CD4-positive, alpha-beta T cell treated with Interleukin-15 for 4 hours (primary cell): ENCODE measurements at regions not wholly inside any gene's neighbourhood (a gene's known extent, or its start where the extent isn't known, plus 50 kb on each side); places are given as distances from the start of the nearest gene placed in this dataset.
"Not testable (repeated sequence)": the region's sequence is repeated elsewhere in the genome, so short reads cannot be mapped to it uniquely, and the experiment has no call there.

Experiments used
- DNase-seq: peaks from one replicate; pipeline ENCODE4 v3.0.0-alpha.2; 2020; ENCODE audit warnings: low spot score

DNA sequence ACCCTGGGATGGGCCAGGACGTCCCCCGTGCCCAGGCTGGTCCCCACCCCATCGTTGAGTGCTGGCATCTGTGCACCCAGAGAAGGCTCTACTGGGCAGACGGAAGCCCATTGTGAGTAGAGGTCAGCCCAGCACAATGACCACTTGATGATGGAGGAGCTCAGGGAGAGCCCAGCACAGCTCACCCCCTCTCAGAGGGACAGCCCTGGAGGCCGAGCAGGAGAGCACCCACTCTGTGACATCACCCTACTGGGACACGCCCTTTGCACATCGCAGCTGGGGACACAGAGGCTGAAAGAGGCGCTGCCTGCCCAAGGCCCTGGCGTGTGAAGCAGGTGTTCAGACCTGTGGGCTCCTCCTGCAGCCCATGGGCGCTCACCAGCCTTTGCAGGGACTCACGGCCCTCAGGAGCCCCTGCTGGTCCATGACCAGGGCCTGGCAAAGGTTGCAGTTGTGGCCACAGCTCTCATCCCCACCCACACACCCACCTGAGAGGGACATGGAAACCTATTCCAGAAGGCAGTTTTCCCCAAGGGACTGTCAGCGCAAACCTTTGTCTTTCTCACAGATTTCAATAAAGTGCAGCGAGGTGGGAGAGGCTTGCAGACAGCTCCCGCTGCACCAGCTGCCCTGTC lies 67.2 kb upstream of the PPP2R2D start:
- no peak for DNase-seq

DNA sequence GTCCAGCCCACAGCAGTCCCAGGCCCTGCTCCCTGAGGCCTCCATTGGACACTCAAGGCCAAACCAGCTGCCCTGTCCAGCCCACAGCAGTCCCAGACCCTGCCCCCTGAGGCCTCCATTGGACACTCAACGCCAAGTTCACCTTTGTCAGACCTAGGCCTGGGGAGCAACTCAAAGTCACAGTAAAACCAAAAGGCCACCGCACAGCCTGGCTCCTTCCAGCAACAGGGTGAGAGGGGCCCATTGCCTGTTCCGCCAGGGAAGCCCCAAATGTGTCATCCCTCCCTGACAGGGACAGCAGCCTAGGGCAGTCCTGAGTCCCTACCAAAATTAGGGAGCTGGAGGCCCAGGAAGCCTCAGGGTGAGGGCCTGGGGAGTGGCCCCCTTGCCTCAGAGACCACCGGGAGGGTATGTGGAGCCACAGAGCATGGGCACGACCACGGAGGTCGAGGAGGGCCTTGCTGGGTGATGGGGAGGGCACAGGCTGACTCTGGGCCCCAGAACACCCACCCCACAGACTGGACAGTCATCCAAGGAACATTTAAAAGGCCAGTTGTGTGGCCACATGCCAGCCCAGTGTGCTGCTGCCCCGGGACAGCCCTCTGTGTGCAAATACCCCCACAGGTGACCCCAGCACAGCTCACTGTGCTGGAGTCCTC lies 66.5 kb upstream of the PPP2R2D start:
- DNase-seq, result no peak

DNA sequence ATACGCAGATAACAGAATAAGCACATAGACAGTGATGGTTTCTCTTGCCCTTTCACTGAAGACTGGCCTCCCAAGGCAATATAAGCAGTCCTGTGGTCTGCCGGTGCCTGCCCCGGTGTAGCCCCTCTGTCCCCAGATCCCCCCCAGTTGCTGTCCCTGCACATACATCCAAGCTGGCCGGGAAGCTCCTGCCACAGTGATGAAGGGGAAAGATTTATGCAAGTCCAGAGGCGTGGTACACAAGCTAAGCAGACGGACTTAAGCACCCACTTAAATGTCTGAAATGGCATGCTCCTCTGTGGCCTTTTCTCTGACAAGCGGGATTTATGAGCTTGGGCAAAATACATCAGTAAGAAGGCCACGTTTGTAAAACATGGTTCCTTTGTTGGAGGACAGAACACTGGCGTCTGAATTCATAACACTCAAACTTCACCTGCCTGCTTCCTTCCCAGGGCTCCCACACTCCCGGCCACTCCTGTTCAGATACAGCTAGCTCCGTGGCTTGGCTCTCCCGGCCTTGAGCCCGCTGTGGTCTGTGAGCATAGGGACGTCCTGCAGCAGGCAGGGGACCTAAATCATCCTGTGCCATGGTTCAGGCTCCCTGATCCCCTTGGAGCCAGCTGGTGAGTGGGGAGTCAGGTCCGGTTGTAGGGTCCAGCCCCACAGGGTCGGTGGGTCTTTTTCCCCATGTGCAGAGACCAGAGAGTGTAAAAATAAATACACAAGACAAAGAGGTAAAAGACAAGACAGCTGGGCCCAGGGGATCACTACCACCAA lies 61.7 kb upstream of the PPP2R2D start:
- no peak for DNase-seq

DNA sequence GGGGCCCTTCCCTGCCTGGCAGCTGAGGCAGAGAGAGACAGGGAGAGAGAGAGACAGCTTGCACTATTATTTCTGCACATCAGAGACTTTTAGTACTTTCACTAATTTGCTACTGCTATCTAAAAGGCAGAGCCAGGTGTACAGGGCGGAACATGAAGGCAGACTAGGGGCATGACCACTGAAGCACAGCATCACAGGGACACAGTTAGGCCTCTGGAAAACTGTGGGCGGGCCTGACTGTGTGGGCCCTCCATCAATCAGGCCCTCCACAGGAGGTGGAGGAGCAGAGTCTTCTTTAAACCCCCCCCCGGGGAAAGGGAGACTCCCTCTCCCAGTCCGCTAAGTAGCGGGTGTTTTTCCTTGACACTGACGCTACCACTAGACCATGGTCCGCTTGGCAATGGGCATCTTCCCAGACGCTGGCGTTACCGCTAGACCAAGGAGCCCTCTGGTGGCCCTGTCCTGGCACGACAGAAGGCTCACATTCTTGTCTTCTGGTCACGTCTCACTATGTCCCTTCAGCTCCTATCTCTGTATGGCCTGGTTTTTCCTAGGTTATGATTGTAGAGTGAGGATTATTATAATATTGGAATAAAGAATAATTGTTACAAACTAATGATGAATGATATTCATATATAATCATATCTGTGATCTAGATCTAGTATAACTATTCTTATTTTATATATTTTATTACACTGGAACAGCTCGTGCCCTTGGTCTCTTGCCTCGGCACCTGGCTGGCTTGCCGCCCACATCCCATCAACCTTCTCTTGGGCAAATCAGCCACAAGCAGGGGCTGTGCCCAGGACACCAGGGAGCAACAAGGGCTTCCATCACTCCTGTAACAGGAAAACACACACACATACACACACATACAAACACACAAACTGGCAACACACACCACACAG lies 60.7 kb upstream of the PPP2R2D start:
- DNase-seq, result not testable (repeated sequence)

DNA sequence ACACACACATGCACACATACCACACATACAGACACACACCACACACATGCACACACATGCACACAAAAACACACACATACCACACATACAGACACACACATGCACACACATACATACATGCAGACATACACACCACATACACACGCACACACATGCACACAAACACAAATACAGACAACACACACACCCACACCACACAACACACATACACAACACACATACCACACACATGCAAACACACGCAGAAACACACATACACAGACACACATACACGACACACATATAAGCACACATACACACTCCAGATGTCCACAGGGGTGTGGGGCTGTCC lies 60.1 kb upstream of the PPP2R2D start:
- DNase-seq, result no peak

DNA sequence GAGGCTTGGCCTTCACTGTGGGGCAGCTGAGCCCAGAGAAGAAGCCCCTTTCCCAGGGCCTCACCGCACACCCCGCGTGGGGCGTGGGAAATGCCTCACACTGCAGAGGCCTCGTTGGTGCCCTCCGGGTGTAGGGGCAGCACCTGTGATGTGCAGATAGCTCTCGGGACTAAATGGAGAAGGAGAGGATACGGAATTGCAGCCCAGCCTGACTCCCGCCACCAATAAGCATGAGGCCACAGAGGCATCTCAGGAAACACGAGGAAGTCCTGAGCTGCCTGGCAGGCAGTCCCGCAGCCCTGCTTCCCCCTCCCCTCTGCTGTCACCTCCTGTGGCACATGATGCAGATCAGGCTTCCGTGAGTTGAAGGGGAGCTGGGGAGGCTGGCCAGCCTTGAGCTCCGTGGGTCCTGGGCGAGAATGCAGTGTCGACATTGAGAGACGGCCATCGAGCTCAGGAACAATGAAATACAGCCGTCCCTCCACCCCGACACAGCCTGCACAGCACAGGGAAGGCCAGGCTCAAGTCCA lies 59.6 kb upstream of the PPP2R2D start:
- no peak for DNase-seq

DNA sequence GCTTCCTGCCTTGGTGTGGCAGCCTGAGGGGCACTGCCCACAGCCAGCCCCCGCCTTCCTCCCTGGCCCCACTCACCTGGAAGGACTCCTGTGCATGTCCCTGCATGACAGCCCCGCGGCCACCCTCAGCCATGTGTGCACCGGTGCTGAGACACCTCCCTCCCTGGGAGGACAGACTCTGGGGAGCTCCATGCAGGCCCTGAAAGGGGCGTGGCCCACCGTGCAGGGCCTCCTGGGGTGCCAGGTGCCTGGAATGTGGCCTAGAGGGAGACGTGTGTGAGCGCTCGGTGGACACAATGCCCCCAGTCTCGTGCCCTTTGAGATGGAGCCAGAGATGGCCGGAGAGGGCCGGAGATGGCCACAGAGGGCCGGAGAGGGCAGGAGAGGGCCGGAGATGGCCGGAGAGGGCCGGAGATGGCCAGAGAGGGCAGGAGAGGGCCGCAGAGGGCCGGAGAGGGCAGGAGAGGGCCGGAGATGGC lies 59.1 kb upstream of the PPP2R2D start:
- DNase-seq, result no peak

DNA sequence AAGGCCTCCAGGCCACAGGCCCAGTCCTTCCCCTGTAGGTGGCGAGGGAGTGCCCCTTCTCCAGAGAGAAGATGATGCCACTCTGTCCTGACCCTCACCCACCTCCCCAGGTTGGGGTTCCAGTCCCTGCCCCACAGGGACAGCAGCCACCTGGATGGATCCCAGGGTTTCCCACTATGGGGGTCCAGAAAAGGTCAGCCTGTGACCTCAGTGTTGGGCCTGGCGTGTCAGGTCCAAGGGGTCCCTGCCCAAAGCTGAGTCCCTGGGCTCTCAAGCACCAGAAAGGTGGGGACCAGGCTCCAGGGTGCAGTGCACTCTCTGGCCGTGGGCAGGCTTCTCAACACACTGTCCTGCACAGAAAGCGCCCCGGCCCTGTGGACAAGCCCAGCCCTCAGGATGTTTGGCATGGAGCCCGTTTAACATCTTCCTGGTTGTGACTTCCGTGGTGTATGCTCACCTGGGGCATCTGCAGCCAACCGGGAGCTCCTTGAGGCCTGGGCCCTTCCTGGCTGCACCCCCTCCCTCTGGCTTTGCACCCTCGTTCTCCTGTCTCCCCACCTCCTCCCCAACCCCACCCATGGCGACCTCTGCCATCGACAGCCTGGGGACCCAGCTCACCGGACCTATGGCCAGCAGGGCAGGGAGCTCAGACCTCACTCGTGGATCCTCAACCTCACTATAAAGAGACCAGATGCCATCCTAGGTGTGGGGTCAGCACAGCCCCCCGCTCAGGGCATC lies 58.3 kb upstream of the PPP2R2D start:
- DNase-seq, result no peak

DNA sequence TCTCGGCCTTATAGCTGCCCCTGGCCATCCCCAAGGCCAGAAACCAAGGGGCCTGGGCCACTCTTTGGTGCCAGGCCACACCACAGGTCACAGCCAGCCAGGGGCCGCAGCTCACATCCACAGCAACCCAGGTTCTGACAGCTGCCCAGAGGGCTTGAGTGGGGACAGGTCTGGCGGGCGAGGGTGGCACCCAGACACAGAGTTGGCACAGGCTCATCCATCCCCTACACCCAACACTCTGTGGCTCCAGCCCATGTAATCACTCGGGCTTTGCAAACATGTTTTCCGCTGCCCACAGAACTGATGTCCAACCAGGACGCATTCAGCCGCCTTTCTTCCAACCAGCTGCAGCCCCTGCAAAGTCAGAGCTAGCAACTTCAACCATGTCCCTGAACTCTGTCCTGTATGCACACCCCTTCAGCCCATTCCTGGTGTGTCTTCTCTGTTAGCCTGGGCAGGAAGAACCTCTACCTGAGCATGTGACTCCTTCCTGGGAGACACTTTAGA lies 57.7 kb upstream of the PPP2R2D start:
- no peak for DNase-seq

DNA sequence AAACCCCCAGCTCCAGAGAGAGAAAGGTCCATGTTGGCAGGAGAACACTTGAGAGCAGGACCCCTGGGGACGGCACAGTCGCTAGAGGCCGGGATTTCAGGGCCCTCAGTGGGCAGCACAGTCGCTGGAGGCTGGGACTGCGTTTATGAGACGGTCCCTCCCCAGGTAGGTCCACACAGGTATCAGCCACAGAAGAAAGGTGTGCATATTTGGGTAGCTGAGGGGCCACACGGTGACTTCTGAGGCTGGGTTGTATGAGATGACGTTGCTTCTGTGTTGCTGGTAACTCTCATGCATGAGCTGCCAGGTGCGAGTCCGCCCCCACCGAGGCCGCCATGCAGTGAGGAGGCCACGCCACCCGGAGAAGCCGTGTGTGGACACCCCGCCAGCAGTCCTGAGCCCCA lies 56.9 kb upstream of the PPP2R2D start:
- no peak for DNase-seq

DNA sequence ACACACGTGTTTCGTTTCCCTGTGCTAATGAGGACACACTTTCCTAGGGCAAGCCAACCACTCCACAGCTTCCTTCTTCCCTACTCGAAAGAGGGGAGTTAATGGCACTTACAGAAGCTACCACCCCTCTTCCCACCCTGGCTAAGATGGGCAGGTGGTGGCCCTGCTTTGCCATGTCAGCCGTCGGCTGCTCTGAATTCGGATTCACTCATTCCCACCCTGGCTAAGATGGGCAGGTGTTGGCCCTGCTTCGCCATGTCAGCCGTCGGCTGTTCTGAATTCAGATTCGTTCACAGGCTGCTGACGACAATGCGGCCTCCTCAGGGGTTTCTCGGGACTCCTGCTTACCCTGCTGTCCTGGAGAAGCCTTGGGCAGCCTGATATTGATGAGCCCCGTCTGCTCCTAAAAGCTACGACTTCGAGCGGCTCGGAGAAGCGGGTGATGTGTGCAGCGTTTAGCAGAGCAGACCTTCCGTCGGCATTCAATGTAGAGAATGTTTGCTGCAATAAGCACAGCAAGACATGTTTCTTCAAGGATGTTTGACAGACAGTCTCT lies 56.2 kb upstream of the PPP2R2D start:
- no peak for DNase-seq

DNA sequence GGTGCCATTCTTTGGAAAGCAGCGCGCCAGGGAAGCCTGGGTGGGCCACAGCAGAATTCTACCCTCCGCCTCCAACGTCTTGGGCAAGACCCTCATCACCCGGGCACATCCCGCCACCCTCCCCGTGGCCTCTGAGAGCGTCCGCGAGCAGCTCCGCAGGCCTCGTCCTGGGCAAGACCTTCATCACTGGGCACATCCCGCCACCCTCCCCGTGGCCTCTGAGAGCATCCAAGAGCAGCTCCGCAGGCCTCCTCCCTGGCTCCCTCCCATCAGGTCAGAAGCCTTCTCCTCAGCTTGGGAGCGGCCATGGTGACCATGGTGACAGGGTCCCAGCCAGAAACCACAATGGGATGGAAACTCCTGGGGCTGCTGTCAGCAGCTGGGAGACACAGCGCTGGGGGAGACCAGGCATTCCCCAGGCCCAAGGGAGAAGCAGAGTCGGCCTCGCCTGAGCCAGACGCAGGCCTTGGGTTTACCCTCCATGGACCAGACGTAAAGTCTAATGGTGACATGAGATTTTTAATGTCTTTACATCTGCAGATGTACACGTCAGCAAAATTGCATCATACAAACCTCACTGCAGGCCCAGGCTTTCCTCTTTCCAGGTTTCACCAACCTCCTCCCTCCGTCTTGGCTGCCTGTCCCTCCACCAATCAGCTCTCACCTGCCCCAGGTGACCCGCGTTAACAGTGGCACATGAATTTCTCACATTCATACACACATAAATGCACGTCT lies 55.1 kb upstream of the PPP2R2D start:
- DNase-seq, result no peak

DNA sequence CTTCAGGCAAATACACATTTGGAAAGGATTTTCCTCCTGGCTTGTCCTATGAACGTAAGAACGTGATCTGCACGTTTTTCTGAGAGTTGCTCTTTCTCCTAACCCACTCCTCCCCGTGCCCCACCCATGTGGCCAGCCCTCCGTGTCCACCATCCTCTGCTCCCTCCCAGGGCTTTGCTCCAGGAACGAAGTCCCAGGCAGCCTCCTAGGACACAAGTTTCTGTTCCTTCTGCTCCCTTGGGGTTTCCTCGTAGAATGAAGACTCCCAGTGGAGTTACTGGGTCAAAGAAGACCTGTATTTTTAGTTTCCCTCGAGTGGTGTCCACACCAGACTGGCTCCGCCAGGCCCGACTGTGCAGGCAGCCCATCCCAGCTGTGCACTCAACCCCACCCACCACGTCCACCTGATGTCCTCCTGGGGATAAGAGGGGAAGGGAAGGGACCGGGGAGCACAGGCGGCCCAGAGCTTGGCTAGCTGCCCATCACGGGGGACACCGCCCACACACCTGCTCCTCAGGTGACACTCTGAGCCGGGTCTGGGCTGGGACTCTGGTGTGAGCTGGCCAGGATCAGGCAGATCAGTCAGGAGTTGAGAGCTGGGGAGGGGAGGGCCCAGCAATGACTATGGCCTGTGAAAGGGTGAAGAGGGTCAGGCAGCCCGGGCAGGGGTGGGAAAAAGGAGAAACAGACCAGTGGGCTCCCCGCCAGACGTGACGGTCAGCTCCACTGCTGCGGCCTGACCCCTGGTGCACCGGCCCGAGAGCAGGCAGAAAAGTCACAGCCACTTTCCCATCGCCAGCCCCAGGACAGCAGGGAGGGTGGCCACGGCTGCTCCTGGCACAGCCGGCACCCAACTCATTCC lies 54.3 kb upstream of the PPP2R2D start:
- no peak for DNase-seq

DNA sequence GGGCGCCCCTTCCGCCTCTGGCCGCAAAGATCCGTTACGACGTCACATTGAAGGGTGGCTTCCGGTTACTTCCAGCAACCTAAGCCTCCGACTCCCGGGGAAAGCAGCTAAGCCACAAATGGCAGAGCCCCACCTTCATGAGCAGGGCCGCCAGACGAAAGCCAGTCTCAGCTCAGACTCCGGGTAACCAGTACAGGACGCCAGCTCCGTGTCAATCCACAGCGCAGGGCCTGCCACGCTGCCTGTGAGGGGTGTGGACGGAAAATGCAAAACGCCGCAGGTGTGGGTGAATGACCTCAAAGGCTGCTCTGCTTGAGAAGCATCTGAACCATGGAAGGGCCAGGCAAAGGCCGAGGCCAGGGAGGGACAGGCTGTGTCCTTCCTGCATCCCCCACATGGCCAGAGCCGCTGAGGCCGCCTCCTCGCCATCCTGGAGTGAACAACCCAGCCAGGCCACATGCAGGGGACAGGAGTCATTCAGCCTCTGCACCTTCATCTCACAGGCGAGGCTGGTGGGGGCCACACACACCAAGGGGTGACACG lies 53.5 kb upstream of the PPP2R2D start:
- DNase-seq, result no peak

DNA sequence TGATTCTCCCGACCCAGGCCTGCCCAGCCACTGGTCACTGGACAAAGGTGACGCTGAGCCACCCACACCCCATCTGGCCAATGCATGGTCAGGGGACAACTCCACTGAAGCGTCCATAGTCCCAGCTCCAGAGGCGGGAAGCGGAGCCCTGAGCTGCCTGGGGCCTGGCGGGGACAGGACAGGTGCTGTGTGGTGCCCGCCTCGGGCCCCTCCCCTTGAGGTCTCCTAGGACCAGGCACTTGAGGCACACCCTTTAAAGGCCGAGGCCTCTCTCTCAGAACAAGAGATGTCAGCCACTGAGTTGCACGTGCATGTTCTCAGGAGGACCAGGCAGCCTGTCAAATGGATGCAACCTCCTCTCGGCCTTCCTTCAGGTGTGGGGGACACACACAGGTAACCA lies 52.5 kb upstream of the PPP2R2D start:
- DNase-seq, result no peak

DNA sequence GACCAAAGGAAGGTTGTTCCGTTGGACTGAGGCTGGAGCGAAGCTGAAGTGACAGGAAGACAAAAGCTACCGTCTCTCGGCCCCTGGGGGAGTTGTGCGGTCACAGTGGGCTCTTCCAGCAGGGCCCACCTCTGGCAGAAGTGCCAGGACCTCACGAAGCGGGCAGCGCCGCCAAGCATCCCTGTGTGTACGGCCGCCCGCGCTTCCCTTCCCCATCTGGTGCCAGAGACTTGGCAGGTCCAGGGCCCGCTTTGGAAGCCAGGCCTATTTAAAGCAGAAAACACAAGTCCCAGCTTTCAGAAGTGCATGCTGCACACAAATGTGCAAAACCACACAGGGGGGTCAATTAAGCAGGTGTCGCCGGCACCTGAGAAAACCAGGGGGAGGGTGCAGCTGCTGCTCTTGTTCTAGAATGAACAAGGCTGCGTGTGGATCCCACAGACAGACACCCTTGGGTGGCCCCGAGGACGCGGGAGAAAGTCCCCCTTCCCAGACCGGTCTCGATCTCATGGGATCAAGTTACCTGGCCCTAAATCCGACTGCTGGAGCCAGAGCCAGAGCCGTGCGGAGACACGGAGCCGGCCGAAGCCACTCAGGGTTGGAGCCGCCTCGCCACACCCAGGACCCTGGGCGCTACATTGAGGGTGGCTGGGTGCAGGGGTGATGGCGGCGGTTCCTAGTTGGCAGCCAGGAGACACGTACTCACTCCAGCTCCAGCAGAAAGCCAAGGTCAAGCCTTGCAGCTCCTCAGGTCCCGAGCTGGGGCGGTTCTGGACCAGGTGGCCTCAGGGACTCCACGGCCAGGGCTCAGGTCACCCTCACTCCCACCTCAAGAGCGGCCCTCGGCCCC lies 51.8 kb upstream of the PPP2R2D start:
- no peak for DNase-seq

DNA sequence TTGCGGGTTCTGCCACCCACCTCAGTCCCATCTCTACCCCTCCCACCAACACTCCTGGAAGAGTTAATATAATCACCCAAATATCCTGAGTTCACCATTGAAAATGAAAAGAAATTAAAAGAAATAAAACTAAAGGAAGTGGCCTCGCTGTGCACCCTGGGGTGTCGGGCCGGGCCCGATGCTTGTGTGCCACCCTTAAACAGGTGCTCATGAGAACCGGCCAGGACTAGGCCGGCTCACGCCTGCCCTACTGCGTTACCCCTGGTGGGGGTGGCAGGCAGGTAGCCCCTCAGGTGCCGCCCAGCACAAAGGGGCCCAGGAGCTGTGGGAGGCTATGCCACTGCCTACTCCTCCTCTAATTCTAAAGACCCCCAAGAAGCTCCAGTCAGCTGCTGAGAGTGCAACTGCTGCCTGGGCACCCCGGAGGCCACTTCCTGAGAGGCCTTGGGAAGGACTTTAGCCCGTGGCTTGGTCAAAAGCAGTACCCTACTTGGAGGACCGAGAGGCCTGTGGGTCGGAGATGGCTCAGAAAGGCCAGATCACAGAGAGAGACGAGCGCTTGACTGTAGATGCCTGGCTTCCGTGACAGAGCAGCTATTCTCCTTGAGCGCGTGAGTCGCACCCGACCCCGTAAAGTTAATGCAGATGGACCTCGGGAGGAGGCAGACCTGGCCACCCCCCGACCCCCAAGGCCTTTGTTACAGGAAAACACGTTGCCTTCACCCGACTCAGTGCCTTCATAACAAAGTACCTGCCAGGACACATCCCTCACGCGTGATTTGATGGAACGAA lies 51.0 kb upstream of the PPP2R2D start:
- no peak for DNase-seq
